Panc1 (cell line): ENCODE measurements at regions not wholly inside any gene's neighbourhood (a gene's known extent, or its start where the extent isn't known, plus 50 kb on each side); places are given as distances from the start of the nearest gene placed in this dataset.

Experiments used
- ATAC-seq: fragments of 200-7000 bp; cut with Tn5 transposase; 2 replicates; pipeline ENCODE4 v1.9.1; 2020; ENCODE audit warnings: mild to moderate bottlenecking, moderate library complexity
- BruUV-seq: library from RNA; stranded (reverse); fragments of 400-500 nt; replicated peaks from 2 replicates; lab custom pipeline; 2021; lab: Mats Ljungman, UMichigan
- CTCF ChIA-PET: fragments of 300-600 bp; sonication (Branson Sonifier 250); formaldehyde crosslinking; loops from one replicate; lab custom pipeline; 2022; ENCODE audit warnings: antibody characterized with exemption; lab: Charles Lee
- POLR2A ChIA-PET: fragments of 300-600 bp; sonication (Branson Sonifier 250); formaldehyde crosslinking; loops from one replicate; lab custom pipeline; 2022; ENCODE audit warnings: antibody characterized with exemption; lab: Charles Lee
- DNase-seq: peaks from one replicate; pipeline ENCODE4 v3.0.0-alpha.2; 2010; ENCODE audit warnings: low read depth, low spot score
- H3K27ac ChIP-seq: 2 replicates; pipeline ENCODE4 v1.5.1; 2011; ENCODE audit warnings: mild to moderate bottlenecking, low read length, inconsistent platforms
- H3K27me3 ChIP-seq: fragments of 200-500 bp; sonication (Bioruptor generic); 2 replicates; pipeline ENCODE4 v1.6.0; 2014; ENCODE audit warnings: low read length, inconsistent platforms; ENCODE audit not compliant: control insufficient read depth, insufficient read depth
- H3K36me3 ChIP-seq: fragments of 200-500 bp; sonication (Bioruptor generic); 2 replicates; pipeline ENCODE4 v1.5.1; 2014; ENCODE audit warnings: inconsistent platforms, mild to moderate bottlenecking, low read length, moderate library complexity; ENCODE audit not compliant: control insufficient read depth, insufficient read depth
- H3K4me1 ChIP-seq: 2 replicates; pipeline ENCODE4 v1.5.1; 2011; ENCODE audit warnings: inconsistent platforms, mild to moderate bottlenecking, low read length, moderate library complexity; ENCODE audit not compliant: control insufficient read depth, insufficient read depth
- H3K4me3 ChIP-seq, 2 experiments: 2 replicates each; pipeline ENCODE4 v1.5.1; 2011 to 2012; ENCODE audit warnings: low read depth in 2 of 2, low read length in 2 of 2, mild to moderate bottlenecking in 2 of 2, inconsistent platforms in 1 of 2, moderate library complexity in 1 of 2
- H3K9me3 ChIP-seq: fragments of 200-500 bp; sonication (Bioruptor generic); 2 replicates; pipeline ENCODE4 v1.5.1; 2014; ENCODE audit warnings: low read depth, mild to moderate bottlenecking, inconsistent platforms, low read length, moderate library complexity; ENCODE audit not compliant: control insufficient read depth, insufficient read depth
- POLR2AphosphoS5 ChIP-seq: IDR thresholded peaks from 2 replicates; pipeline ENCODE4 v1.6.1; 2012; ENCODE audit warnings: mild to moderate bottlenecking, low read depth, low read length, moderate library complexity
- SIN3A ChIP-seq: IDR thresholded peaks from 2 replicates; pipeline ENCODE4 v1.6.1; 2012; ENCODE audit warnings: low read depth, mild to moderate bottlenecking, low read length, moderate library complexity, borderline replicate concordance; ENCODE audit not compliant: insufficient read depth
- TCF7L2 ChIP-seq: IDR thresholded peaks from 2 replicates; pipeline ENCODE4 v1.6.1; 2011; ENCODE audit warnings: mild to moderate bottlenecking, low read depth, low read length, inconsistent platforms
- in situ Hi-C: cut with HindIII; loops from 2 replicates; pipeline ENCODE4 v1.10.0; 2016; ENCODE audit warnings: low sequenced_read_pairs, low pct_unique_long_range_greater_than_20kb
- intact Hi-C: fragments of 100-400 bp; cut with micrococcal nuclease; formaldehyde crosslinking; loops from one replicate; pipeline ENCODE4 v1.10.0; 2022; ENCODE audit not compliant: unreplicated experiment
- TF ChIP-seq, protein P1 (sequence below), 2 experiments: IDR thresholded peaks; 2 replicates each; pipeline ENCODE4 v1.6.1; 2011 to 2012; ENCODE audit warnings: low read depth in 2 of 2, control low read depth in 1 of 2, low read length in 1 of 2, mild to moderate bottlenecking in 1 of 2, moderate library complexity in 1 of 2; ENCODE audit not compliant: insufficient read depth in 1 of 2
- TF ChIP-seq, protein P2 (sequence below): fragments of 450-650 bp; IDR thresholded peaks from 2 replicates; pipeline ENCODE4 v1.5.1; 2017; ENCODE audit warnings: mild to moderate bottlenecking

DNA sequence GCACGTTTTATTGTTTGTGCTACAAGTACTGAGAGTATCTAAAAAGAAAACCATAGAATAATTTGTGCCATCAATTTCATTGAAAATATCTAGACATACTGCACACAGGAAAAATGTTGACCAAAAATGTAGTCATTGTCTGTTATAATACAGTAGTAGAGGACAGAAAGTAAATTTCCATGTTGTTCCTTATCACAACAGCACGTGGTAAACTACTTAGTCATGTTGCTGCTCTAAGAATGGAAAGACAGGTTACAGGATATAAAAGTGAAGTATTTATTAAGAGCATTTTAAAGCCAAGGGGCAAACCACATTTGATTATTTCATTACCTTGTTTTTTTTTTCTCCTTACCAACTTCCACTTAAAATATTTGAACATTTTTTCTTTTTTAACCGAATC is 89.0 kb upstream of the CEP85L start:
- ChIA-PET CTCF (interaction anchor here (0.6 to 0.7 kb wide), 2 partner anchors 33 to 39 kb away, joined by 4 to 5 read pairs; no protein-coding TSS in a partner anchor), POLR2A (no interaction called here)
- Histone ChIP-seq H3K4me3 (no peak overlapping the region), H3K36me3 (no peaks in the 10 kb centered on the region), H3K9me3 (no peaks in the 10 kb centered on the region), H3K27me3 (peaks cover 2% of the 10 kb centered on the region; the same call in 1 of the 2 replicates), H3K4me1 (no peaks in the 10 kb centered on the region), H3K27ac (no peak overlapping the region)
- intact Hi-C loops: no loop called here
- no TSS peak for BruUV-seq
- no peak for TF ChIP-seq TCF7L2
- no peak for TF ChIP-seq SIN3A
- TF ChIP-seq, protein P1, sequence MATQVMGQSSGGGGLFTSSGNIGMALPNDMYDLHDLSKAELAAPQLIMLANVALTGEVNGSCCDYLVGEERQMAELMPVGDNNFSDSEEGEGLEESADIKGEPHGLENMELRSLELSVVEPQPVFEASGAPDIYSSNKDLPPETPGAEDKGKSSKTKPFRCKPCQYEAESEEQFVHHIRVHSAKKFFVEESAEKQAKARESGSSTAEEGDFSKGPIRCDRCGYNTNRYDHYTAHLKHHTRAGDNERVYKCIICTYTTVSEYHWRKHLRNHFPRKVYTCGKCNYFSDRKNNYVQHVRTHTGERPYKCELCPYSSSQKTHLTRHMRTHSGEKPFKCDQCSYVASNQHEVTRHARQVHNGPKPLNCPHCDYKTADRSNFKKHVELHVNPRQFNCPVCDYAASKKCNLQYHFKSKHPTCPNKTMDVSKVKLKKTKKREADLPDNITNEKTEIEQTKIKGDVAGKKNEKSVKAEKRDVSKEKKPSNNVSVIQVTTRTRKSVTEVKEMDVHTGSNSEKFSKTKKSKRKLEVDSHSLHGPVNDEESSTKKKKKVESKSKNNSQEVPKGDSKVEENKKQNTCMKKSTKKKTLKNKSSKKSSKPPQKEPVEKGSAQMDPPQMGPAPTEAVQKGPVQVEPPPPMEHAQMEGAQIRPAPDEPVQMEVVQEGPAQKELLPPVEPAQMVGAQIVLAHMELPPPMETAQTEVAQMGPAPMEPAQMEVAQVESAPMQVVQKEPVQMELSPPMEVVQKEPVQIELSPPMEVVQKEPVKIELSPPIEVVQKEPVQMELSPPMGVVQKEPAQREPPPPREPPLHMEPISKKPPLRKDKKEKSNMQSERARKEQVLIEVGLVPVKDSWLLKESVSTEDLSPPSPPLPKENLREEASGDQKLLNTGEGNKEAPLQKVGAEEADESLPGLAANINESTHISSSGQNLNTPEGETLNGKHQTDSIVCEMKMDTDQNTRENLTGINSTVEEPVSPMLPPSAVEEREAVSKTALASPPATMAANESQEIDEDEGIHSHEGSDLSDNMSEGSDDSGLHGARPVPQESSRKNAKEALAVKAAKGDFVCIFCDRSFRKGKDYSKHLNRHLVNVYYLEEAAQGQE (IDR thresholded peaks at IDR 0.05; ENCODE audit: insufficient read depth in 1 of 2, low read depth in 2 of 2, low read length in 1 of 2): no peak
- no peak for TF ChIP-seq POLR2AphosphoS5
- TF ChIP-seq, protein P2, sequence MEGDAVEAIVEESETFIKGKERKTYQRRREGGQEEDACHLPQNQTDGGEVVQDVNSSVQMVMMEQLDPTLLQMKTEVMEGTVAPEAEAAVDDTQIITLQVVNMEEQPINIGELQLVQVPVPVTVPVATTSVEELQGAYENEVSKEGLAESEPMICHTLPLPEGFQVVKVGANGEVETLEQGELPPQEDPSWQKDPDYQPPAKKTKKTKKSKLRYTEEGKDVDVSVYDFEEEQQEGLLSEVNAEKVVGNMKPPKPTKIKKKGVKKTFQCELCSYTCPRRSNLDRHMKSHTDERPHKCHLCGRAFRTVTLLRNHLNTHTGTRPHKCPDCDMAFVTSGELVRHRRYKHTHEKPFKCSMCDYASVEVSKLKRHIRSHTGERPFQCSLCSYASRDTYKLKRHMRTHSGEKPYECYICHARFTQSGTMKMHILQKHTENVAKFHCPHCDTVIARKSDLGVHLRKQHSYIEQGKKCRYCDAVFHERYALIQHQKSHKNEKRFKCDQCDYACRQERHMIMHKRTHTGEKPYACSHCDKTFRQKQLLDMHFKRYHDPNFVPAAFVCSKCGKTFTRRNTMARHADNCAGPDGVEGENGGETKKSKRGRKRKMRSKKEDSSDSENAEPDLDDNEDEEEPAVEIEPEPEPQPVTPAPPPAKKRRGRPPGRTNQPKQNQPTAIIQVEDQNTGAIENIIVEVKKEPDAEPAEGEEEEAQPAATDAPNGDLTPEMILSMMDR: no peak
- no peak for ATAC-seq
- in situ Hi-C loops: no loop called here
- DNase-seq: no peak

DNA sequence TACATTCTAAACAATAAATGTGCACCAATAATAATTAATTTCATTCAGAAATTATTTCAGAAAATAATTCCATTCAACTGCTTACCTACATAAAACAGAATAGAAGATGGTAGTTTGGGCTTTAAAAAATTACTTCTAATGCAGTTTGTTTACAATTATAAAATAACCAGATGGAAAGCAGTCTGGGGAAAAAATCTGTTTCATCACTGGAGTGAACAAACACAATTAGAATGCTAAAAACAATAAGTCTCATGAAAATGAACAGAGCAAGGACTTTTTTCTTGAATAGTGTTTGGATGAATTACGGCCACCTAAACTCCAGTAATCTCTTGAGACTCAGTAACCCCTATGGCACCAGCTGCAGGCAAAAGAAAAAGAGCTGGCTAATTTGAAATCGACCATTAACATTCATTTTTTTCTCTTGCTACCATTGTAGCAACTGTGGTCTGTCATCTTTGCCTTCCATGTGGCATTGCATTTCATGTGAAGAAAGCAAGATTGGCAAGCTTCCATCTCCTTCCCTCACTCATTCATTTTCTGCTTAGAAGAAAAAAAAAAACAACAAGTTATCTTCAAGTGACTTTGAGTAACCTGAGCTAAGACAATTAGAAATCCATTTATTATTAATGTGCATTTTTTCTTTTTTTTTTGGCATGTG is 88.4 kb upstream of the CEP85L start:
- Histone ChIP-seq H3K27me3 (peaks cover 2% of the 10 kb centered on the region; the same call in 1 of the 2 replicates), H3K27ac (no peak overlapping the region), H3K36me3 (no peaks in the 10 kb centered on the region), H3K9me3 (no peaks in the 10 kb centered on the region), H3K4me1 (no peaks in the 10 kb centered on the region), H3K4me3 (no peak overlapping the region)
- BruUV-seq: no TSS peak
- TF ChIP-seq, protein P1 (IDR thresholded peaks at IDR 0.05; ENCODE audit: insufficient read depth in 1 of 2, low read depth in 2 of 2, low read length in 1 of 2): no peak
- TF ChIP-seq, protein P2: no peak
- TF ChIP-seq TCF7L2: no peak
- TF ChIP-seq POLR2AphosphoS5: no peak
- no peak for TF ChIP-seq SIN3A
- in situ Hi-C loops (no loop called here), intact Hi-C loops (no loop called here)
- ChIA-PET POLR2A (no interaction called here), CTCF (interaction anchor here (0.7 kb wide), 1 partner anchor 40 kb away, joined by 4 read pairs; no protein-coding TSS in a partner anchor)
- ATAC-seq: no peak
- DNase-seq: no peak
